ENCODE measurements at regions not wholly inside any gene's neighbourhood (a gene's known extent, or its start where the extent isn't known, plus 50 kb on each side); places are given as distances from the start of the nearest gene placed in this dataset.
"Not testable (repeated sequence)": the region's sequence is repeated elsewhere in the genome, so short reads cannot be mapped to it uniquely, and the experiment has no call there.

- no peak for DNase-seq
Observed at GRCh38 chr1:104322131-104322530, 572.4 kb downstream of the AMY1C start.

- DNase-seq: no peak
Observed at GRCh38 chr1:104329278-104329677, 579.6 kb downstream of the AMY1C start.

- no peak for DNase-seq
Observed at GRCh38 chr1:104331763-104332162, 582.1 kb downstream of the AMY1C start.

- not testable (repeated sequence) for DNase-seq
Observed at GRCh38 chr1:104337927-104338326, 588.2 kb downstream of the AMY1C start.

GRCh38 chr1:104341944-104342343 lies 592.2 kb downstream of the AMY1C start:
- no peak for DNase-seq

- no peak for DNase-seq
Observed at GRCh38 chr1:104348277-104348676, 598.6 kb downstream of the AMY1C start.

- no peak for DNase-seq
Observed at GRCh38 chr1:104353580-104353979, 603.9 kb downstream of the AMY1C start.

GRCh38 chr1:104358086-104358485 lies 608.4 kb downstream of the AMY1C start:
- DNase-seq: no peak

GRCh38 chr1:104358621-104359020 lies 608.9 kb downstream of the AMY1C start:
- DNase-seq: no peak

- no peak for DNase-seq
Observed at GRCh38 chr1:104378414-104378813, 628.7 kb downstream of the AMY1C start.

GRCh38 chr1:104380003-104380402 lies 630.3 kb downstream of the AMY1C start:
- no peak for DNase-seq

GRCh38 chr1:104387716-104388508 lies 638.2 kb downstream of the AMY1C start:
- DNase-seq: no peak

GRCh38 chr1:104392552-104392951 lies 642.9 kb downstream of the AMY1C start:
- no peak for DNase-seq

- no peak for DNase-seq
Observed at GRCh38 chr1:104402178-104402577, 652.5 kb downstream of the AMY1C start.

GRCh38 chr1:104403883-104404282 lies 654.2 kb downstream of the AMY1C start:
- DNase-seq: no peak

- no peak for DNase-seq
Observed at GRCh38 chr1:104406728-104407127, 657.0 kb downstream of the AMY1C start.

GRCh38 chr1:104408268-104408667 lies 658.6 kb downstream of the AMY1C start:
- no peak for DNase-seq

- no peak for DNase-seq
Observed at GRCh38 chr1:104435255-104435654, 685.6 kb downstream of the AMY1C start.

GRCh38 chr1:104440011-104440410 lies 690.3 kb downstream of the AMY1C start:
- DNase-seq: no peak

GRCh38 chr1:104456724-104457123 lies 707.0 kb downstream of the AMY1C start:
- DNase-seq: no peak

GRCh38 chr1:104459886-104460285 lies 710.2 kb downstream of the AMY1C start:
- no peak for DNase-seq

- DNase-seq: no peak
Observed at GRCh38 chr1:104460880-104461279, 711.2 kb downstream of the AMY1C start.

- no peak for DNase-seq
Observed at GRCh38 chr1:104463126-104463697, 713.5 kb downstream of the AMY1C start.

GRCh38 chr1:104466068-104466467 lies 716.4 kb downstream of the AMY1C start:
- no peak for DNase-seq

- no peak for DNase-seq
Observed at GRCh38 chr1:104467590-104467989, 717.9 kb downstream of the AMY1C start.
